K562 (cell line): ENCODE measurements at regions not wholly inside any gene's neighbourhood (a gene's known extent, or its start where the extent isn't known, plus 50 kb on each side); places are given as distances from the start of the nearest gene placed in this dataset.

ENCODE experiments used
- ATAC-seq: fragments of 200-7000 bp; cut with Tn5 transposase; 3 replicates; pipeline ENCODE4 v1.9.1; 2020; ENCODE audit warnings: moderate library complexity
- BruUV-seq: library from RNA; stranded (reverse); fragments of 400-500 nt; replicated peaks from 2 replicates; lab custom pipeline; 2021; lab: Mats Ljungman, UMichigan
- CTCF ChIA-PET: fragments of 300-600 bp; formaldehyde crosslinking; extraction: SDS; loops from one replicate; lab custom pipeline; 2021; ENCODE audit warnings: low intra/inter-chr PET ratio; lab: Yijun Ruan, JAX
- POLR2A ChIA-PET: fragments of 300-600, 350-650 bp; sonication (Branson Sonifier 250); formaldehyde crosslinking; extraction: SDS; loops from one replicate; lab custom pipeline; 2021; ENCODE audit warnings: antibody characterized with exemption, inconsistent platforms; lab: Yijun Ruan, JAX
- DNase-seq, 4 experiments: peaks; one replicate each; pipeline versions ENCODE4 v3.0.0 to v3.0.0-alpha.2; 2011 to 2018; ENCODE audit warnings: low spot score in 3 of 4, mixed read lengths in 3 of 4; ENCODE audit errors: extremely low read depth in 1 of 4
- FAIRE-seq: peaks from 2 replicates; lab custom pipeline; 2011; peaks lifted over from hg19 to GRCh38; lab: Jason Lieb, UNC
- H2AFZ ChIP-seq: 2 replicates; pipeline ENCODE4 v1.6.0; 2011; ENCODE audit warnings: low read depth, low read length, control low read depth, inconsistent platforms
- H3K27ac ChIP-seq: fragments of 200-600 bp; 3 replicates; pipeline ENCODE4 v1.8.0; 2011; ENCODE audit warnings: low read depth, mild to moderate bottlenecking, control low read depth, inconsistent platforms, low read length, moderate library complexity, mixed read lengths; ENCODE audit errors: extremely low read depth
- H3K27me3 ChIP-seq, 2 experiments: fragments of 300-600 bp in 1 of 2; 2 replicates in 1 of 2; 3 replicates in 1 of 2; pipeline versions ENCODE4 v1.6.0 to v1.8.0; 2011; ENCODE audit warnings: inconsistent platforms in 2 of 2, low read length in 2 of 2, mild to moderate bottlenecking in 1 of 2, mixed read lengths in 1 of 2, moderate library complexity in 1 of 2; ENCODE audit not compliant: control insufficient read depth in 2 of 2, insufficient read depth in 2 of 2
- H3K36me3 ChIP-seq: fragments of 300-600 bp; 3 replicates; pipeline ENCODE4 v1.8.0; 2011; ENCODE audit warnings: mild to moderate bottlenecking, low read length, inconsistent platforms; ENCODE audit not compliant: control insufficient read depth, insufficient read depth
- H3K4me1 ChIP-seq, 2 experiments: fragments of 200-600 bp in 1 of 2; replicated peaks in 1 of 2; 2 replicates in 1 of 2; 3 replicates in 1 of 2; pipeline versions ENCODE4 v1.5.1 to v1.8.0; 2011; ENCODE audit warnings: inconsistent platforms in 2 of 2, low read length in 2 of 2, mild to moderate bottlenecking in 1 of 2, mixed read lengths in 1 of 2, moderate library complexity in 1 of 2; ENCODE audit not compliant: control insufficient read depth in 2 of 2, insufficient read depth in 2 of 2
- H3K4me2 ChIP-seq: 2 replicates; pipeline ENCODE4 v1.6.1; 2011; ENCODE audit warnings: low read length, control low read depth, inconsistent platforms, mixed read lengths; ENCODE audit not compliant: insufficient read depth
- H3K4me3 ChIP-seq: fragments of 200-600 bp; sonication (generic), shearing (Covaris generic); 2 replicates; pipeline ENCODE4 v1.5.1; 2016; ENCODE audit warnings: control low read depth, inconsistent platforms
- H3K79me2 ChIP-seq: fragments of 200-600 bp; 3 replicates; pipeline ENCODE4 v1.8.0; 2011; ENCODE audit warnings: low read length, inconsistent platforms; ENCODE audit not compliant: control insufficient read depth, insufficient read depth
- H3K9ac ChIP-seq, 2 experiments: 2 replicates each; pipeline versions ENCODE4 v1.6.0 to v1.6.1; 2011; ENCODE audit warnings: low read depth in 2 of 2, low read length in 2 of 2, control low read depth in 1 of 2, inconsistent platforms in 1 of 2, mild to moderate bottlenecking in 1 of 2, mixed read lengths in 1 of 2; ENCODE audit not compliant: insufficient read depth in 1 of 2
- H3K9me1 ChIP-seq: one replicate; pipeline ENCODE4 v1.6.0; 2011; ENCODE audit warnings: inconsistent platforms, mild to moderate bottlenecking, low read length, moderate library complexity; ENCODE audit not compliant: control insufficient read depth, insufficient read depth
- H3K9me3 ChIP-seq: replicated peaks from 2 replicates; pipeline ENCODE4 v1.5.1; 2011; ENCODE audit warnings: low read depth, low read length, inconsistent platforms; ENCODE audit not compliant: control insufficient read depth, insufficient read depth
- H4K20me1 ChIP-seq: replicated peaks from 2 replicates; pipeline ENCODE4 v1.6.1; 2011; ENCODE audit warnings: low read length, inconsistent platforms, mixed read lengths; ENCODE audit not compliant: control insufficient read depth, insufficient read depth
- ADNP ChIP-seq: fragments of 200-800 bp; sonication (Bioruptor generic); IDR thresholded peaks from 2 replicates; pipeline ENCODE4 v1.6.1; 2016; ENCODE audit warnings: missing genetic modification characterization, missing compliant biosample characterization
- BRF2 ChIP-seq: IDR thresholded peaks from 3 replicates; pipeline ENCODE4 v1.6.1; 2011; ENCODE audit warnings: borderline replicate concordance, mild to moderate bottlenecking; ENCODE audit not compliant: insufficient read length, insufficient read depth
- CHD4 ChIP-seq: fragments of 200-600 bp; sonication (generic); IDR thresholded peaks from 3 replicates; pipeline ENCODE4 v1.6.1; 2012; ENCODE audit warnings: low read depth, mild to moderate bottlenecking, mixed read lengths, low read length, inconsistent platforms; ENCODE audit not compliant: insufficient read depth, insufficient replicate concordance, poor library complexity, severe bottlenecking
- E2F1 ChIP-seq: sonication (generic); formaldehyde crosslinking; IDR thresholded peaks from 2 replicates; pipeline ENCODE4 v1.8.1; 2023; ENCODE audit warnings: mild to moderate bottlenecking, missing genetic modification reagents, moderate library complexity
- FOSL1 ChIP-seq: fragments of 200-800 bp; sonication (Bioruptor generic); conservative IDR thresholded peaks from 2 replicates; pipeline ENCODE4 v1.6.1; 2016; ENCODE audit warnings: missing genetic modification characterization, missing compliant biosample characterization
- GATAD2B ChIP-seq: fragments of 450-650 bp; IDR thresholded peaks from 2 replicates; pipeline ENCODE4 v1.6.1; 2017; ENCODE audit warnings: mild to moderate bottlenecking, borderline replicate concordance
- HDAC6 ChIP-seq: IDR thresholded peaks from 2 replicates; pipeline ENCODE4 v1.6.1; 2012; ENCODE audit warnings: low read depth, mild to moderate bottlenecking, control low read depth, inconsistent platforms, low read length, moderate library complexity
- IRF1 ChIP-seq: sonication (generic); formaldehyde crosslinking; IDR thresholded peaks from 2 replicates; pipeline ENCODE4 v1.8.0; 2022; ENCODE audit warnings: missing genetic modification reagents, mild to moderate bottlenecking, borderline replicate concordance
- LEF1 ChIP-seq: fragments of 450-650 bp; IDR thresholded peaks from 2 replicates; pipeline ENCODE4 v1.6.1; 2016; ENCODE audit warnings: mild to moderate bottlenecking
- MYC ChIP-seq, 2 experiments: fragments of 250-450 bp in 1 of 2; sonication (Bioruptor Pico) in 1 of 2; IDR thresholded peaks; 2 replicates each; pipeline versions ENCODE4 v1.5.1 to v1.6.1; 2012 to 2021; ENCODE audit warnings: low read depth in 2 of 2, borderline replicate concordance in 1 of 2, improper control_type of control experiment in 1 of 2, low read length in 1 of 2, mild to moderate bottlenecking in 1 of 2, moderate library complexity in 1 of 2
- NFXL1 ChIP-seq: fragments of 450-650 bp; formaldehyde crosslinking; IDR thresholded peaks from 2 replicates; pipeline ENCODE4 v1.4.0; 2021; ENCODE audit warnings: mild to moderate bottlenecking
- NR2F6 ChIP-seq: fragments of 450-650 bp; formaldehyde crosslinking; IDR thresholded peaks from 2 replicates; pipeline ENCODE4 v1.4.0; 2020; ENCODE audit warnings: mild to moderate bottlenecking
- PTTG1 ChIP-seq: fragments of 450-650 bp; IDR thresholded peaks from 2 replicates; pipeline ENCODE4 v1.6.1; 2016; ENCODE audit warnings: low read depth, mild to moderate bottlenecking, missing genetic modification characterization, missing compliant biosample characterization
- SFPQ ChIP-seq: fragments of 200-400 bp; formaldehyde crosslinking; IDR thresholded peaks from 2 replicates; pipeline ENCODE4 v1.6.1; 2017; ENCODE audit warnings: mild to moderate bottlenecking, low read depth, low read length, moderate library complexity
- TEAD2 ChIP-seq: fragments of 450-650 bp; IDR thresholded peaks from 2 replicates; pipeline ENCODE4 v1.6.1; 2016; ENCODE audit warnings: missing genetic modification characterization, control low read depth, missing compliant biosample characterization
- ZSCAN32 ChIP-seq: fragments of 450-650 bp; formaldehyde crosslinking; IDR thresholded peaks from 2 replicates; pipeline ENCODE4 v1.4.0; 2020; ENCODE audit warnings: mild to moderate bottlenecking, moderate library complexity
- WGBS: fragments of 100-300 bp; shearing (Covaris generic); methylation state at CpG from one replicate; pipeline ENCODE4 v1.1.6; 2016; ENCODE audit warnings: low coverage, mixed read lengths; ENCODE audit not compliant: insufficient coverage; ENCODE audit errors: missing lambda C conversion rate; 5-methylcytosine and 5-hydroxymethylcytosine counted together
- in situ Hi-C: fragments of 300-500 bp; cut with MboI; formaldehyde crosslinking; loops from 4 replicates; pipeline ENCODE4 v1.15.0; 2018; ENCODE audit warnings: inconsistent platforms, mixed read lengths
- intact Hi-C: fragments of 100-400 bp; cut with micrococcal nuclease; formaldehyde crosslinking; loops from 2 replicates; pipeline ENCODE4 v1.14.2; 2022

- no peak for TF ChIP-seq NFXL1 (CRISPR knock-in tag)
- no peak for TF ChIP-seq BRF2
These were observed 473.2 kb downstream of the MED10 start (continued) for GRCh38 chr5:5905186-5905585.

GRCh38 chr5:5904113-5904512 lies 474.2 kb downstream of the MED10 start:
- H3K4me1 ChIP-seq = no peaks in the 10 kb centered on the region
- H3K9me1 ChIP-seq = no peaks in the 10 kb centered on the region
- POLR2A ChIA-PET = interaction anchor here (1.0 kb wide), 1 partner anchor 11 kb away, joined by 3 read pairs; no protein-coding TSS in a partner anchor
- no peak for ATAC-seq
- no peak overlapping the region for H2AFZ ChIP-seq
- H3K27ac ChIP-seq = no peak overlapping the region
- in situ Hi-C loops = no loop called here
- intact Hi-C loops = no loop called here
- CTCF ChIA-PET = no interaction called here
- H3K36me3 ChIP-seq = no peaks in the 10 kb centered on the region
- H3K9ac ChIP-seq = no peak overlapping the region
- H3K4me2 ChIP-seq = no peak overlapping the region
- no peaks in the 10 kb centered on the region for H3K79me2 ChIP-seq
- no peaks in the 10 kb centered on the region for H3K9me3 ChIP-seq
- BruUV-seq = no TSS peak
- no peak overlapping the region for H3K4me3 ChIP-seq
- H4K20me1 ChIP-seq = no peaks in the 10 kb centered on the region
- no peaks in the 10 kb centered on the region for H3K27me3 ChIP-seq
- no peak for DNase-seq
- no peak for FAIRE-seq
- 0% methylated on average over 4 of the region's 4 CpGs for WGBS
- TF ChIP-seq LEF1 = no peak
- TF ChIP-seq ZSCAN32 (CRISPR knock-in tag) = no peak
- TF ChIP-seq NR2F6 (CRISPR knock-in tag) = no peak
- no peak for TF ChIP-seq HDAC6
- TF ChIP-seq CHD4 = no peak
- no peak for TF ChIP-seq GATAD2B
- no peak for TF ChIP-seq MYC (IDR thresholded peaks at IDR 0.05; ENCODE audit: low read depth, low read length)
- TF ChIP-seq MYC (CRISPR knock-in tag; IDR thresholded peaks at IDR 0.05; ENCODE audit: borderline replicate concordance, low read depth) = no peak
- TF ChIP-seq E2F1 (CRISPR knock-in tag) = no peak
- no peak for TF ChIP-seq SFPQ
- no peak for TF ChIP-seq TEAD2 (tag)
- no peak for TF ChIP-seq IRF1
- no peak for TF ChIP-seq ADNP
- TF ChIP-seq FOSL1 (tag) = no peak
- no peak for TF ChIP-seq PTTG1 (tag)
